HepG2 (cell line): ENCODE measurements at regions not wholly inside any gene's neighbourhood (a gene's known extent, or its start where the extent isn't known, plus 50 kb on each side); places are given as distances from the start of the nearest gene placed in this dataset.

ENCODE experiments used
- ATAC-seq: fragments of 200-7000 bp; cut with Tn5 transposase; 3 replicates; pipeline ENCODE4 v1.9.1; 2020; ENCODE audit warnings: mild to moderate bottlenecking, moderate library complexity
- BruUV-seq: library from RNA; stranded (reverse); fragments of 400-500 nt; replicated peaks from 2 replicates; lab custom pipeline; 2021; lab: Mats Ljungman, UMichigan
- CTCF ChIA-PET: fragments of 300-600 bp; formaldehyde crosslinking; extraction: SDS; loops from one replicate; lab custom pipeline; 2021; ENCODE audit warnings: low total read pairs, inconsistent platforms, low intra/inter-chr PET ratio; lab: Yijun Ruan, JAX
- POLR2A ChIA-PET: fragments of 350-600 bp; sonication (Branson Sonifier 250); formaldehyde crosslinking; loops from one replicate; lab custom pipeline; 2020; ENCODE audit warnings: antibody characterized with exemption, inconsistent platforms; lab: Yijun Ruan, JAX
- DNase-seq: peaks from one replicate; pipeline ENCODE4 v3.0.0-alpha.2; 2015; ENCODE audit warnings: low spot score
- FAIRE-seq: peaks from 3 replicates; lab custom pipeline; 2011; peaks lifted over from hg19 to GRCh38; lab: Jason Lieb, UNC
- H2AFZ ChIP-seq: one replicate; pipeline ENCODE4 v1.6.1; 2011; ENCODE audit warnings: low read length, inconsistent platforms
- H3K27ac ChIP-seq: fragments of 300-600 bp; 3 replicates; pipeline ENCODE4 v1.8.0; 2011; ENCODE audit warnings: mixed run types, mild to moderate bottlenecking, mixed read lengths, low read length, inconsistent platforms; ENCODE audit not compliant: insufficient read depth; ENCODE audit errors: extremely low read length
- H3K27me3 ChIP-seq, 2 experiments: fragments of 200-600 bp in 1 of 2; 2 replicates in 1 of 2; 3 replicates in 1 of 2; pipeline versions ENCODE4 v1.6.0 to v1.8.0; 2011; ENCODE audit warnings: low read length in 2 of 2, mild to moderate bottlenecking in 2 of 2, moderate library complexity in 2 of 2, inconsistent platforms in 1 of 2; ENCODE audit not compliant: insufficient read depth in 2 of 2, control insufficient read depth in 1 of 2
- H3K36me3 ChIP-seq, 2 experiments: fragments of 200-600 bp in 1 of 2; replicated peaks in 1 of 2; 2 replicates in 1 of 2; 3 replicates in 1 of 2; pipeline versions ENCODE4 v1.5.1 to v1.8.0; 2011; ENCODE audit warnings: low read length in 2 of 2, inconsistent platforms in 1 of 2; ENCODE audit not compliant: insufficient read depth in 2 of 2, control insufficient read depth in 1 of 2
- H3K4me1 ChIP-seq: 2 replicates; pipeline ENCODE4 v1.5.1; 2012; ENCODE audit warnings: low read length, inconsistent platforms; ENCODE audit not compliant: insufficient read depth
- H3K4me2 ChIP-seq: 2 replicates; pipeline ENCODE4 v1.6.0; 2011; ENCODE audit warnings: low read depth, low read length, inconsistent platforms
- H3K4me3 ChIP-seq, 3 experiments: fragments of 200-600 bp in 1 of 3; sonication (generic), shearing (Covaris generic) in 1 of 3; replicated peaks in 1 of 3; 2 replicates each; pipeline ENCODE4 v1.5.1; 2011 to 2016; ENCODE audit warnings: low read length in 3 of 3, inconsistent platforms in 2 of 3, low read depth in 2 of 3, mild to moderate bottlenecking in 2 of 3, control low read depth in 1 of 3, mixed read lengths in 1 of 3; ENCODE audit not compliant: insufficient read depth in 1 of 3
- H3K79me2 ChIP-seq: one replicate; pipeline ENCODE4 v1.6.1; 2011; ENCODE audit warnings: low read length, inconsistent platforms; ENCODE audit not compliant: insufficient read depth
- H3K9ac ChIP-seq: 2 replicates; pipeline ENCODE4 v1.6.0; 2011; ENCODE audit warnings: mild to moderate bottlenecking, low read depth, low read length, inconsistent platforms; ENCODE audit not compliant: insufficient read depth
- H3K9me3 ChIP-seq: 2 replicates; pipeline ENCODE4 v1.5.1; 2012; ENCODE audit warnings: mild to moderate bottlenecking, low read length
- H4K20me1 ChIP-seq: 2 replicates; pipeline ENCODE4 v1.6.0; 2011; ENCODE audit warnings: inconsistent platforms, mild to moderate bottlenecking, low read length, moderate library complexity; ENCODE audit not compliant: insufficient read depth
- AKNA ChIP-seq: sonication (generic); formaldehyde crosslinking; IDR thresholded peaks from 2 replicates; pipeline ENCODE4 v1.4.0; 2020; ENCODE audit warnings: missing genetic modification reagents, borderline replicate concordance
- DDIT3 ChIP-seq: sonication (generic); formaldehyde crosslinking; IDR thresholded peaks from 2 replicates; pipeline ENCODE4 v1.4.0; 2020; ENCODE audit warnings: mild to moderate bottlenecking, missing genetic modification reagents
- HMG20A ChIP-seq: IDR thresholded peaks from 2 replicates; pipeline ENCODE4 v1.6.1; 2016; ENCODE audit warnings: borderline replicate concordance
- NPAS2 ChIP-seq: sonication (generic); formaldehyde crosslinking; IDR thresholded peaks from 2 replicates; pipeline ENCODE4 v1.8.0; 2022; ENCODE audit warnings: mild to moderate bottlenecking, missing genetic modification reagents, borderline replicate concordance
- PHF8 ChIP-seq: sonication (generic); formaldehyde crosslinking; IDR thresholded peaks from 2 replicates; pipeline ENCODE4 v1.5.0; 2020; ENCODE audit warnings: missing genetic modification reagents
- RARG ChIP-seq: sonication (generic); formaldehyde crosslinking; IDR thresholded peaks from 2 replicates; pipeline ENCODE4 v1.4.0; 2020; ENCODE audit warnings: low read depth, mild to moderate bottlenecking, missing genetic modification reagents
- TSC22D2 ChIP-seq: sonication (generic); formaldehyde crosslinking; IDR thresholded peaks from 2 replicates; pipeline ENCODE4 v1.5.1; 2020; ENCODE audit warnings: missing genetic modification reagents, mild to moderate bottlenecking, borderline replicate concordance
- ZBTB7A ChIP-seq: sonication (generic); formaldehyde crosslinking; IDR thresholded peaks from 2 replicates; pipeline ENCODE4 v1.8.0; 2022; ENCODE audit warnings: mild to moderate bottlenecking, missing genetic modification reagents
- ZFY ChIP-seq: sonication (generic); formaldehyde crosslinking; IDR thresholded peaks from 2 replicates; pipeline ENCODE4 v1.4.0; 2020; ENCODE audit warnings: missing genetic modification reagents
- WGBS: methylation state at CpG from one replicate; pipeline ENCODE4 v1.1.6; 2017; ENCODE audit warnings: low lambda C conversion rate; 5-methylcytosine and 5-hydroxymethylcytosine counted together
- in situ Hi-C: cut with HindIII; loops from 2 replicates; pipeline ENCODE4 v1.10.0; 2017; ENCODE audit warnings: low pct_unique_long_range_greater_than_20kb; ENCODE audit not compliant: extremely low pct_ligation_motif_present
- intact Hi-C: fragments of 100-400 bp; cut with micrococcal nuclease; formaldehyde crosslinking; loops from one replicate; pipeline ENCODE4 v1.10.0; 2022; ENCODE audit not compliant: unreplicated experiment
- TF ChIP-seq, protein P1 (sequence below): sonication (generic); formaldehyde crosslinking; IDR thresholded peaks from 2 replicates; pipeline ENCODE4 v1.8.0; 2022; ENCODE audit warnings: mild to moderate bottlenecking, missing genetic modification reagents, moderate library complexity
- TF ChIP-seq, protein P2 (sequence below): sonication (generic); formaldehyde crosslinking; IDR thresholded peaks from 2 replicates; pipeline ENCODE4 v1.4.0; 2020; ENCODE audit warnings: missing genetic modification reagents
- TF ChIP-seq, protein P3 (sequence below): sonication (generic); formaldehyde crosslinking; IDR thresholded peaks from 2 replicates; pipeline ENCODE4 v1.9.0; 2022; ENCODE audit warnings: low read depth, missing genetic modification reagents

GRCh38 chr4:24645765-24646550 is 61.6 kb upstream of the DHX15 start (continued):
- TF ChIP-seq, protein P1, sequence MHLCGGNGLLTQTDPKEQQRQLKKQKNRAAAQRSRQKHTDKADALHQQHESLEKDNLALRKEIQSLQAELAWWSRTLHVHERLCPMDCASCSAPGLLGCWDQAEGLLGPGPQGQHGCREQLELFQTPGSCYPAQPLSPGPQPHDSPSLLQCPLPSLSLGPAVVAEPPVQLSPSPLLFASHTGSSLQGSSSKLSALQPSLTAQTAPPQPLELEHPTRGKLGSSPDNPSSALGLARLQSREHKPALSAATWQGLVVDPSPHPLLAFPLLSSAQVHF (CRISPR knock-in tag) = no peak
- TF ChIP-seq DDIT3 (CRISPR knock-in tag) (no peak), NPAS2 (CRISPR knock-in tag) (no peak)
- TF ChIP-seq, protein P2, sequence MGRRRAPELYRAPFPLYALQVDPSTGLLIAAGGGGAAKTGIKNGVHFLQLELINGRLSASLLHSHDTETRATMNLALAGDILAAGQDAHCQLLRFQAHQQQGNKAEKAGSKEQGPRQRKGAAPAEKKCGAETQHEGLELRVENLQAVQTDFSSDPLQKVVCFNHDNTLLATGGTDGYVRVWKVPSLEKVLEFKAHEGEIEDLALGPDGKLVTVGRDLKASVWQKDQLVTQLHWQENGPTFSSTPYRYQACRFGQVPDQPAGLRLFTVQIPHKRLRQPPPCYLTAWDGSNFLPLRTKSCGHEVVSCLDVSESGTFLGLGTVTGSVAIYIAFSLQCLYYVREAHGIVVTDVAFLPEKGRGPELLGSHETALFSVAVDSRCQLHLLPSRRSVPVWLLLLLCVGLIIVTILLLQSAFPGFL (CRISPR knock-in tag) = no peak

- FAIRE-seq (no peak), DNase-seq (no peak), ATAC-seq (no peak)
- intact Hi-C loops = no loop called here
- POLR2A ChIA-PET = no interaction called here
- CTCF ChIA-PET = no interaction called here
- Histone ChIP-seq H3K36me3 (no peaks in the 10 kb centered on the region), H3K4me1 (peaks cover 7% of the 10 kb centered on the region; the same call in 1 of the 2 replicates), H3K27ac (no peak overlapping the region), H3K9ac (no peak overlapping the region), H3K27me3 (no peaks in the 10 kb centered on the region; a peak in 2 of 5 replicates), H2AFZ (no peak overlapping the region), H3K4me2 (no peak overlapping the region), H3K79me2 (no peaks in the 10 kb centered on the region), H3K4me3 (no peak overlapping the region), H3K9me3 (no peaks in the 10 kb centered on the region), H4K20me1 (no peaks in the 10 kb centered on the region)
- 64% methylated on average over 3 of the region's 5 CpGs for WGBS
- no TSS peak for BruUV-seq
- in situ Hi-C loops = no loop called here
- TF ChIP-seq RARG (CRISPR knock-in tag) (no peak), TSC22D2 (CRISPR knock-in tag) (no peak), AKNA (no peak), ZBTB7A (CRISPR knock-in tag) (no peak), HMG20A (CRISPR knock-in tag) (no peak), ZFY (CRISPR knock-in tag) (no peak), PHF8 (no peak)
- TF ChIP-seq, protein P3, sequence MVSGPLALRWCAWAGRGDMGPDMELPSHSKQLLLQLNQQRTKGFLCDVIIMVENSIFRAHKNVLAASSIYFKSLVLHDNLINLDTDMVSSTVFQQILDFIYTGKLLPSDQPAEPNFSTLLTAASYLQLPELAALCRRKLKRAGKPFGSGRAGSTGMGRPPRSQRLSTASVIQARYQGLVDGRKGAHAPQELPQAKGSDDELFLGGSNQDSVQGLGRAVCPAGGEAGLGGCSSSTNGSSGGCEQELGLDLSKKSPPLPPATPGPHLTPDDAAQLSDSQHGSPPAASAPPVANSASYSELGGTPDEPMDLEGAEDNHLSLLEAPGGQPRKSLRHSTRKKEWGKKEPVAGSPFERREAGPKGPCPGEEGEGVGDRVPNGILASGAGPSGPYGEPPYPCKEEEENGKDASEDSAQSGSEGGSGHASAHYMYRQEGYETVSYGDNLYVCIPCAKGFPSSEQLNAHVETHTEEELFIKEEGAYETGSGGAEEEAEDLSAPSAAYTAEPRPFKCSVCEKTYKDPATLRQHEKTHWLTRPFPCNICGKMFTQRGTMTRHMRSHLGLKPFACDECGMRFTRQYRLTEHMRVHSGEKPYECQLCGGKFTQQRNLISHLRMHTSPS (CRISPR knock-in tag) = no peak
Observed at GRCh38 chr4:24646798-24647460, 62.6 kb upstream of the DHX15 start.
